ENCODE measurements at regions not wholly inside any gene's neighbourhood (a gene's known extent, or its start where the extent isn't known, plus 50 kb on each side); places are given as distances from the start of the nearest gene placed in this dataset.

DNA sequence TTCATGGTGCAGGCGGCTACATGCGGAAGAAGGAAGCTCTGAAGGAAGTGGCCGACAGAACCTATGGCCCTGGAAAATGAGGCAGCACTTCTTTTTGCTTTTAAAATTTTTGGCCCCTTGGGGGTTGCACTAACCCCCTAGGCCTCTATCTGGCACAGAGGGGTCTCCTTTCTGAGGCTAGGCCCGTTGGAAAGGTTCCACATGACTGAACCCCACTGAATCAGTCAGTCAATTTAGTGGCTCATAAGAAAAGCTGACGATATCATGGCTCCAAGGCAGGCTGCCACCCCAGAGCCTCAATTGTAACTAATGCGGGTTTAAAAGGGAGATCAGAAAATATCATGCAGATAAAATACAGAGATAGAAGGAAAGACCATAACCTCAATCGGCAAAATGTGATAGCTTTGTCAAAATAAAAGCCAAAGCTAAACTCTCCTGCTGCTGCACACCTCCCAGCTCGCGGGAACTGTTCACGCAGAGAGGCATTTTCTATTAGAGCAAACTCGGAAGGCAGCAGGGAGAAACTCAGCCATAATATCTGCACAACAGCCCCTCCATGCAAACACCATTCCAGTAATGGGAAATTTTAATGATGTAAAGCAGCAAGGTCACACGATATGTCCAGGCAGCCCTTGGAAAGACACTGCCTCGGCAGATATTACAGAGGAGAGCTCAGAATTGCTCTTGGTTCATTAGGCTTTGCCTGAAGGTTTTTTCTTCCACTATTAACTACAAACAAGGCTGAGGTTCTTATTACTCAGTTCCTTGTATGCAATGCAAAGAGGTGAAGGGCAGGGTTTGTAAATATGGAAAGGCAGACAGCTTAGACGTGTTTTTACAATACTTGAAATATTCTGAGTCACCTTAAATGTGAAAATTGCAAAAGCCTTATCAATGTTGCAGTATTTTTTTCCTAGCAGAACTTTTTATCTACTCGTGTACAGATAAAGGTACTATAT, 200.4 kb upstream of the PMFBP1 start:
- TF ChIP-seq, protein P1, sequence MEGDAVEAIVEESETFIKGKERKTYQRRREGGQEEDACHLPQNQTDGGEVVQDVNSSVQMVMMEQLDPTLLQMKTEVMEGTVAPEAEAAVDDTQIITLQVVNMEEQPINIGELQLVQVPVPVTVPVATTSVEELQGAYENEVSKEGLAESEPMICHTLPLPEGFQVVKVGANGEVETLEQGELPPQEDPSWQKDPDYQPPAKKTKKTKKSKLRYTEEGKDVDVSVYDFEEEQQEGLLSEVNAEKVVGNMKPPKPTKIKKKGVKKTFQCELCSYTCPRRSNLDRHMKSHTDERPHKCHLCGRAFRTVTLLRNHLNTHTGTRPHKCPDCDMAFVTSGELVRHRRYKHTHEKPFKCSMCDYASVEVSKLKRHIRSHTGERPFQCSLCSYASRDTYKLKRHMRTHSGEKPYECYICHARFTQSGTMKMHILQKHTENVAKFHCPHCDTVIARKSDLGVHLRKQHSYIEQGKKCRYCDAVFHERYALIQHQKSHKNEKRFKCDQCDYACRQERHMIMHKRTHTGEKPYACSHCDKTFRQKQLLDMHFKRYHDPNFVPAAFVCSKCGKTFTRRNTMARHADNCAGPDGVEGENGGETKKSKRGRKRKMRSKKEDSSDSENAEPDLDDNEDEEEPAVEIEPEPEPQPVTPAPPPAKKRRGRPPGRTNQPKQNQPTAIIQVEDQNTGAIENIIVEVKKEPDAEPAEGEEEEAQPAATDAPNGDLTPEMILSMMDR (IDR thresholded peaks at IDR 0.05): no peak
- TF ChIP-seq POLR2AphosphoS5 (IDR thresholded peaks at IDR 0.05) (no peak), EP300 (IDR thresholded peaks at IDR 0.05) (no peak), POLR2A (IDR thresholded peaks at IDR 0.05) (no peak)

All from upper lobe of left lung (tissue), 4 donors.